Left ventricle myocardium inferior (tissue), 1 donor: ENCODE measurements at regions not wholly inside any gene's neighbourhood (a gene's known extent, or its start where the extent isn't known, plus 50 kb on each side); places are given as distances from the start of the nearest gene placed in this dataset.

Source experiments
- DNase-seq: peaks from one replicate; pipeline ENCODE4 v3.0.0-alpha.2; 2020
- H3K27ac ChIP-seq: fragments of 200-600 bp; replicated peaks from 2 replicates; pipeline ENCODE4 v1.8.0; 2021
- H3K27me3 ChIP-seq: fragments of 200-600 bp; 2 replicates; pipeline ENCODE4 v1.8.0; 2021; ENCODE audit warnings: low read depth
- H3K36me3 ChIP-seq: fragments of 200-600 bp; 2 replicates; pipeline ENCODE4 v1.8.0; 2021
- H3K4me1 ChIP-seq: fragments of 200-600 bp; 2 replicates; pipeline ENCODE4 v1.8.0; 2021
- H3K4me3 ChIP-seq: fragments of 200-600 bp; 2 replicates; pipeline ENCODE4 v1.8.0; 2021; ENCODE audit warnings: mild to moderate bottlenecking, moderate library complexity
- H3K9me3 ChIP-seq: fragments of 200-600 bp; replicated peaks from 2 replicates; pipeline ENCODE4 v1.8.0; 2021
- intact Hi-C: fragments of 100-400 bp; cut with micrococcal nuclease; formaldehyde crosslinking; loops from one replicate; pipeline ENCODE4 v1.11.0; 2022
- TF ChIP-seq, protein P1 (sequence below): fragments of 200-600 bp; IDR thresholded peaks from 2 replicates; pipeline ENCODE4 v1.8.0; 2021; ENCODE audit warnings: antibody characterized with exemption, mild to moderate bottlenecking, borderline replicate concordance
- donor health status: DM: no; HTN: yes; CAD: no; lungs with severe emphysema.

DNA sequence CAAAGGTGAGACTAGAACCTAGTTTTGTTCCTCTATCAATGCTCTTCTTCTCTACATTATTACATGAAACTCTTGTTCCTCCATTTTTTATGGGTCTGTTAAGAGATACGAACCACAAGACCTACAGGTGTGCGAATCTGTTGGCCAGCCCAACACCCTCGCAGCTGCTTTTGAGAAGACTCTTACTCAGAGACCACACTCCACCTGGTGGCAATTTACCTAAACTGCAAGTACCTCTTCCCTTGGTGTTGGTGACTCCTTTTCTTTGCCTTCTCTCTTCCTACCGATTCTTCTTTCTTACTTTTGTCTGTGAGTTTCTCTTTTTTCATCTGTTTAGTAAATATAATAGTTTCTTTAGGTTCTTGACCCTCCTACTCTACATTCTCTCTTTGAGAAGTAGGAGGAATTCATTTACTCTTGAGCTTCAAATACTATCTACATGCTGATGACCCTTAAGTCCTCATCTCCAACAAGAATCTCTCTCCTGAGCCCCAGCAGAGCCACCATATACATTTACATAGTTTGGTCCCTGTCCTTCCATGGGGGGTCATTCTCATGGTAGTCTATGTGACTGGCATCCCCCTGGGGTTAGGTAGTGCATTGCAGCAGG lies 81.8 kb upstream of the GAREM1 start:
- DNase-seq, result no peak
- Histone ChIP-seq H3K4me3 (no peak overlapping the region), H3K27me3 (peaks cover 10% of the 10 kb centered on the region), H3K4me1 (no peaks in the 10 kb centered on the region), H3K36me3 (no peaks in the 10 kb centered on the region), H3K9me3 (no peaks in the 10 kb centered on the region), H3K27ac (no peak overlapping the region)
- intact Hi-C loops, result loop anchor here (5.0 kb wide), 1 partner anchor 280 kb away; no protein-coding TSS in a partner anchor
- TF ChIP-seq, protein P1, sequence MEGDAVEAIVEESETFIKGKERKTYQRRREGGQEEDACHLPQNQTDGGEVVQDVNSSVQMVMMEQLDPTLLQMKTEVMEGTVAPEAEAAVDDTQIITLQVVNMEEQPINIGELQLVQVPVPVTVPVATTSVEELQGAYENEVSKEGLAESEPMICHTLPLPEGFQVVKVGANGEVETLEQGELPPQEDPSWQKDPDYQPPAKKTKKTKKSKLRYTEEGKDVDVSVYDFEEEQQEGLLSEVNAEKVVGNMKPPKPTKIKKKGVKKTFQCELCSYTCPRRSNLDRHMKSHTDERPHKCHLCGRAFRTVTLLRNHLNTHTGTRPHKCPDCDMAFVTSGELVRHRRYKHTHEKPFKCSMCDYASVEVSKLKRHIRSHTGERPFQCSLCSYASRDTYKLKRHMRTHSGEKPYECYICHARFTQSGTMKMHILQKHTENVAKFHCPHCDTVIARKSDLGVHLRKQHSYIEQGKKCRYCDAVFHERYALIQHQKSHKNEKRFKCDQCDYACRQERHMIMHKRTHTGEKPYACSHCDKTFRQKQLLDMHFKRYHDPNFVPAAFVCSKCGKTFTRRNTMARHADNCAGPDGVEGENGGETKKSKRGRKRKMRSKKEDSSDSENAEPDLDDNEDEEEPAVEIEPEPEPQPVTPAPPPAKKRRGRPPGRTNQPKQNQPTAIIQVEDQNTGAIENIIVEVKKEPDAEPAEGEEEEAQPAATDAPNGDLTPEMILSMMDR, result peak; percentile 81

DNA sequence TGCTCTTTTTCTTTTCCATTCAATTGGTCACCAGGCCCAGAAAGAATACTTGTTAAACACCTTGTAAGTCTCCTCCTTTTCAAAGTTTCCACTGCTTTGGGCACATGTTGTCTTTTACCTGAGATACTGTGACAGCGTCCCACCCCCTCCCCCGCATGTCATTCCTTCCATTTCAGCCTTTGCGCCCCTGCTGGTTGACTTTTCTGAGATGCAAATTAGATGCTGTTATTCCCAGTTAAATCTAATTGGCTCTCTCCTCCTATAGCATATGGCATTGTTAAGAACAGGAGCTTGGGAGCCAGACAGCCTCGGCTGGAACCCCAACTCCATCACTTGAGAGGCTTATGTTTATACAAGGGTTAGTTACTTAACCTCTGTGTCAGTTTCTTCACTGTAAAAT lies 80.3 kb upstream of the GAREM1 start:
- no peak overlapping the region for H3K4me3 ChIP-seq
- H3K9me3 ChIP-seq, result no peaks in the 10 kb centered on the region
- intact Hi-C loops, result loop anchor here (2.0 to 5.0 kb wide), 2 partner anchors 279 to 398 kb away; no protein-coding TSS in a partner anchor
- DNase-seq, result no peak
- no peaks in the 10 kb centered on the region for H3K36me3 ChIP-seq
- H3K27ac ChIP-seq, result no peak overlapping the region
- peaks cover 10% of the 10 kb centered on the region for H3K27me3 ChIP-seq
- H3K4me1 ChIP-seq, result no peaks in the 10 kb centered on the region
- TF ChIP-seq, protein P1, result no peak

DNA sequence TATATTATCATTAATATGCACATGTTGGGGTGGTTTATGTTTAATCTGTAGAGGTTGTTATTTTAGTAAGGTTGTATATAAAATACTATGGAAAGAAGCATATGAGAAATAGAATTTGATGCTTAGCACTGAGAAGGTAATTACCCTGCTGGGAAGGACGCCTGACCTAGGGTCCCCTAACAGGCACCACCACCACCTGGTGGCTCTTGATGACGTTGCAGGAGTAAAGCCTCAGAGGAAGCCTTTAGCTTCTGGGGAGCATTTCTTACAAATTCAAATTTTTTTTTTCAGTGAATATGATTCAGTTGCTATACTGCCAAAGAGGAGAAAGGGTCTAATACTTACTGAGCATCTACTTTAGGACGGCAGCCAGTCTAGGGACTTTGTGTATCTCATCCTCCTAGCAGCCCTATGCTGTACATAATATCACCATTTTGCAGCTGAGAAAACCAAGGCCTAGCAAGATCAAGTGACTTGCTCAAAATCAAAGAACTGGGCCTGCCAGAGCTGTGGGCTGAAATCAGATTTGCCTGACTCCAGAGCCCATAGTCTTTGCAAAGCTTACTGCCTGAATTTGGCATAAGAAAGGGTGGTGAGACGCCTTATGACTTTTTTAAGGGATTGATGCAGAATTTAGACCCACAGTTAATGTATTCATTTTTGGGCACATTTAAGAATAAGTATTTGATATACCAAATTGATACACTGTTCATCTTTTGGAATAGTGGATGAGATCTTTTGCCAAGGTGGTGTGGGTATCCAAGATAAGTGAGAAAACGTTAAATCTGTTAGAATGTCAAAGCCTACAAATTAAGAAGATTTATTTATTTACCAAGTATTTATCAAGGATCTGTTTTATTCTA lies 78.8 kb upstream of the GAREM1 start:
- H3K4me1 ChIP-seq, result no peaks in the 10 kb centered on the region
- H3K27me3 ChIP-seq, result peaks cover 10% of the 10 kb centered on the region
- no peak overlapping the region for H3K4me3 ChIP-seq
- H3K9me3 ChIP-seq, result no peaks in the 10 kb centered on the region
- no peak overlapping the region for H3K27ac ChIP-seq
- intact Hi-C loops, result loop anchor here (2.0 to 5.0 kb wide), 2 partner anchors 277 to 397 kb away; no protein-coding TSS in a partner anchor
- DNase-seq, result peak; percentile 17
- TF ChIP-seq, protein P1, result peak; percentile 78
- no peaks in the 10 kb centered on the region for H3K36me3 ChIP-seq

DNA sequence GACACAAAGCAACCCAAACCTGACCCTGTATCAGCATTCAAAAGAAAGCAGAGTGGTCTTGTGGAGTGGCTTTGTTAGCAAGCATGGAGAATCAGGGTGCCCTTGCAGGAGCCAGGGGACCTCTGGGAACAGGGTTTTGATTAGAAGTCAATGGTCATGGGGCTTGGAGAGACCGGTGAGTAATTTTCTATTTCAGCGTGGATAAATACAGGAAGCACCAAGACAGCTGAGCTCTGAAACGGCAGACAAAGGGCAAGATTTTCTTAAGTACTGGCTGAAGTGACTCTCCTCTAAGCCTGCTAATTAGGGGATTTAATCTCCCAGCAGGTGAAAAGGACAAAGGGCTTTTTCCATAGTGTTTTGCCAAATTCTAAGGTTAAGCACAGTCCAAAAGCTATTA lies 78.0 kb upstream of the GAREM1 start:
- Histone ChIP-seq H3K27ac (no peak overlapping the region), H3K36me3 (no peaks in the 10 kb centered on the region), H3K27me3 (peaks cover 10% of the 10 kb centered on the region), H3K4me1 (no peaks in the 10 kb centered on the region), H3K4me3 (no peak overlapping the region), H3K9me3 (no peaks in the 10 kb centered on the region)
- intact Hi-C loops, result no loop called here
- DNase-seq, result no peak
- TF ChIP-seq, protein P1, result no peak

DNA sequence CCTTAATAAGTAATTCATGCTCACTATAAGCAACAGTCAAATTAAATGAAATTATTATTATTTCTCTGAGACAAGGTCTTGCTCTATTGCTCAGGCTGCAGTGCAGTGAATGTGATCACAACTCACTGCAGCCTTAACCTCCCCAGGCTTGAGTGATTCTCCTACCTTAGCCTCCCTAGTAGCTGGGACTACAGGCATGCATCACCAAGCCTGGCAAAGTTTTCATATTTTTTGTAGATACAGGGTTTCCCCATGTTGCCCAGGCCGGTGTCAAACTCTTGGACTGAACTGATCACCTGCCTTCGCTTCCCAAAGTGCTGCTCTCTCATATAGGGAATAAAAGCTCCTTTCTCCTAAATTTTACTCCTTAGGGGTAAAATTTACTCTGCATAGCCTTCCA lies 74.9 kb upstream of the GAREM1 start:
- intact Hi-C loops, result no loop called here
- TF ChIP-seq, protein P1, result no peak
- Histone ChIP-seq H3K27ac (no peak overlapping the region), H3K4me3 (no peak overlapping the region), H3K36me3 (no peaks in the 10 kb centered on the region), H3K4me1 (no peaks in the 10 kb centered on the region), H3K9me3 (no peaks in the 10 kb centered on the region), H3K27me3 (peaks cover 10% of the 10 kb centered on the region)
- DNase-seq, result no peak
